ENCODE measurements at regions not wholly inside any gene's neighbourhood (a gene's known extent, or its start where the extent isn't known, plus 50 kb on each side); places are given as distances from the start of the nearest gene placed in this dataset.

DNA sequence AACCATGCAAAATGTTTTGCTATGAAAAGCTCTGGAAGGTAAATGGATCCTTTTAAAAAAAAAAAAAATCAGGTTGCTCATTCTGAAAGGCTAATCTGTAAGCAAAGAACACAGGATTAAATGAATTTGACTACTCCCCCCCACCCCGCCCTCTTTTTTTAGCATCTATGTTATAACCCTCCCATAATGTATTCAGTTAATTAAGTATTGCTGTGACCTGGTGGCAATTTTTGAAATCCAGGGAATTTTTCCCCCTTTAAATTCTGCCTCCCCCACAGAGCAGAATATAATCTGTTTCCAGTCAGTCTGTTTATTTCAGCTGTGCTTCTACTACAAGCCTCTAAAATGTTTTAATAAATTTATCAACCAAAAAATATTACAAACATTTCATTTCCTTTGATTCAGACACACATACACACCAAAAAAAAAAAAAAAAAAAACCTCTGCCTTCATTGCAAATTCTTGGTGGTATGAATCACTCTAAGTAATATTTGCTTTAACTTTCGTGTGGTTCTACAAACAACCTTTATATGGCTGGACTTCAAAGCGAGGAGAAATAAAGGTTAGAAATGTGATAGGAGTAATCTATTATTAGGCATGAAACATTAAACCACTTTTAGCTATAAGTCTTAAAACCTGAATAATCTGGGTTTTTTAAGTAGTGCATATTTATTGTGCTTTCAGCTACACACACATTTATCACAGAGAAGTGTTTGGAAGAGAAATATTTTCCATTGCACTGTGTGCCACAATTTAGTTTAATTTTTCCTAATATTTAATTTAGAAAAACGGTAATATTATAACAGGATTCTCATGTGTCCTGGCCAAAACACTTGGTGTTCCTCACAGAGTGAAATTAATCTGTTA lies 64.4 kb upstream of the ARID5B start (continued):
- TF ChIP-seq TCF12 (IDR thresholded peaks at IDR 0.05; ENCODE audit: low read depth, low read length) (no peak), CTCF (IDR thresholded peaks at IDR 0.05; ENCODE audit: control extremely low read depth in 1 of 3, insufficient read depth in 1 of 3, low read depth in 1 of 3, low read length in 3 of 3) (no peak), BCL11A (IDR thresholded peaks at IDR 0.05; ENCODE audit: low read depth in 2 of 2, low read length in 2 of 2) (no peak), CBX5 (IDR thresholded peaks at IDR 0.05; ENCODE audit: low read depth, low read length) (no peak)
- TF ChIP-seq, protein P1, sequence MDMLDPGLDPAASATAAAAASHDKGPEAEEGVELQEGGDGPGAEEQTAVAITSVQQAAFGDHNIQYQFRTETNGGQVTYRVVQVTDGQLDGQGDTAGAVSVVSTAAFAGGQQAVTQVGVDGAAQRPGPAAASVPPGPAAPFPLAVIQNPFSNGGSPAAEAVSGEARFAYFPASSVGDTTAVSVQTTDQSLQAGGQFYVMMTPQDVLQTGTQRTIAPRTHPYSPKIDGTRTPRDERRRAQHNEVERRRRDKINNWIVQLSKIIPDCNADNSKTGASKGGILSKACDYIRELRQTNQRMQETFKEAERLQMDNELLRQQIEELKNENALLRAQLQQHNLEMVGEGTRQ (IDR thresholded peaks at IDR 0.05; ENCODE audit: low read length), result no peak
